Vagina (tissue), 2 donors: ENCODE measurements at regions not wholly inside any gene's neighbourhood (a gene's known extent, or its start where the extent isn't known, plus 50 kb on each side); places are given as distances from the start of the nearest gene placed in this dataset.
"Not testable (repeated sequence)": the region's sequence is repeated elsewhere in the genome, so short reads cannot be mapped to it uniquely, and the experiment has no call there.

Experiments
- DNase-seq, 2 donors: peaks; one replicate each; pipeline ENCODE4 v3.0.0-alpha.2; 2017; ENCODE audit errors: extremely low spot score in 2 of 2
- H3K27ac ChIP-seq: fragments of 200-600 bp; sonication (generic); one replicate; pipeline ENCODE4 v1.5.1; 2019
- H3K27me3 ChIP-seq: fragments of 200-600 bp; sonication (generic); one replicate; pipeline ENCODE4 v1.5.1; 2019
- H3K36me3 ChIP-seq, 2 donors: fragments of 200-600 bp; sonication (generic); one replicate each; pipeline ENCODE4 v1.5.1; 2017 to 2019
- H3K4me1 ChIP-seq: fragments of 200-600 bp; sonication (generic); one replicate; pipeline ENCODE4 v1.5.1; 2019
- H3K4me3 ChIP-seq, 2 donors: fragments of 200-600 bp; sonication (generic); 1 replicate in 1 of 2; 2 replicates in 1 of 2; pipeline ENCODE4 v1.5.1; 2016 to 2019
- H3K9me3 ChIP-seq: fragments of 200-600 bp; sonication (generic); one replicate; pipeline ENCODE4 v1.5.1; 2019
- POLR2A ChIP-seq, 2 donors: fragments of 450-650 bp; IDR thresholded peaks; one replicate each; pipeline ENCODE4 v1.6.1; 2017; ENCODE audit warnings: antibody characterized with exemption in 2 of 2, mild to moderate bottlenecking in 2 of 2, moderate library complexity in 2 of 2
- POLR2AphosphoS5 ChIP-seq, 2 donors: sonication (generic); formaldehyde crosslinking; IDR thresholded peaks; one replicate each; pipeline ENCODE4 v1.9.0; 2017; ENCODE audit warnings: antibody characterized with exemption in 2 of 2, mild to moderate bottlenecking in 2 of 2, low read depth in 1 of 2; ENCODE audit not compliant: insufficient read depth in 1 of 2
- intact Hi-C: fragments of 100-400 bp; cut with DNase I; formaldehyde crosslinking; loops from one replicate; pipeline ENCODE4 v1.15.1; 2023
- TF ChIP-seq, protein P1 (sequence below), 3 experiments: fragments of 450-650 bp in 2 of 3; fragments of 200-600 bp in 1 of 3; sonication (generic) in 1 of 3; IDR thresholded peaks; one replicate each; pipeline ENCODE4 v1.5.1; 2017 to 2019; ENCODE audit warnings: antibody characterized with exemption in 3 of 3, mild to moderate bottlenecking in 2 of 3, moderate library complexity in 2 of 3

DNA sequence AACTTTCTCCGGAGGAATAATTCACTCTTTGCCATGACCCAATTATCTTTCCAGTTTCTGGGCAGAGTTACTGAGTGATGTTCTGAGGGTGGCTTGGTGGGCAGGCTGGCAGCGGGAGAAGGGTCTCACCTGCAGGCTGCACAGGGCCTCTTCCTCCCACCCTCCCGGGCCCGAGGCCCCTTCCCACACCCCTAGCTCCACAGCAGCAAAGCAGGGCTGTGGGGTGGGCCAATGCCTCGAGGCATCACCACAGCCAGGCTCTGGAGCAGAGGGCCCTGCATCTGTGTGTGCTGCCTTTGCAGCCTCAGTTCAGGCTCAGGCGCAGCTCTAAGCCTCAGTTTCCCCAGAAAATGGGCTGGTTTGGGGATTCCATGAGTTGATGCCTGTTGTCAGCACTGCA is 120.2 kb upstream of the FOXD4L5 start:
- DNase-seq, result no peak
- no peaks in the 10 kb centered on the region for H3K36me3 ChIP-seq
- TF ChIP-seq POLR2A (IDR thresholded peaks at IDR 0.05) (no peak), POLR2AphosphoS5 (IDR thresholded peaks at IDR 0.05; ENCODE audit: insufficient read depth in 1 of 2, low read depth in 1 of 2) (no peak)
- TF ChIP-seq, protein P1, sequence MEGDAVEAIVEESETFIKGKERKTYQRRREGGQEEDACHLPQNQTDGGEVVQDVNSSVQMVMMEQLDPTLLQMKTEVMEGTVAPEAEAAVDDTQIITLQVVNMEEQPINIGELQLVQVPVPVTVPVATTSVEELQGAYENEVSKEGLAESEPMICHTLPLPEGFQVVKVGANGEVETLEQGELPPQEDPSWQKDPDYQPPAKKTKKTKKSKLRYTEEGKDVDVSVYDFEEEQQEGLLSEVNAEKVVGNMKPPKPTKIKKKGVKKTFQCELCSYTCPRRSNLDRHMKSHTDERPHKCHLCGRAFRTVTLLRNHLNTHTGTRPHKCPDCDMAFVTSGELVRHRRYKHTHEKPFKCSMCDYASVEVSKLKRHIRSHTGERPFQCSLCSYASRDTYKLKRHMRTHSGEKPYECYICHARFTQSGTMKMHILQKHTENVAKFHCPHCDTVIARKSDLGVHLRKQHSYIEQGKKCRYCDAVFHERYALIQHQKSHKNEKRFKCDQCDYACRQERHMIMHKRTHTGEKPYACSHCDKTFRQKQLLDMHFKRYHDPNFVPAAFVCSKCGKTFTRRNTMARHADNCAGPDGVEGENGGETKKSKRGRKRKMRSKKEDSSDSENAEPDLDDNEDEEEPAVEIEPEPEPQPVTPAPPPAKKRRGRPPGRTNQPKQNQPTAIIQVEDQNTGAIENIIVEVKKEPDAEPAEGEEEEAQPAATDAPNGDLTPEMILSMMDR (IDR thresholded peaks at IDR 0.05), result no peak
- H3K27ac ChIP-seq, result no peak overlapping the region
- intact Hi-C loops, result no loop called here
- no peak overlapping the region for H3K4me3 ChIP-seq
- H3K4me1 ChIP-seq, result no peaks in the 10 kb centered on the region
- no peaks in the 10 kb centered on the region for H3K9me3 ChIP-seq
- H3K27me3 ChIP-seq, result no peaks in the 10 kb centered on the region

DNA sequence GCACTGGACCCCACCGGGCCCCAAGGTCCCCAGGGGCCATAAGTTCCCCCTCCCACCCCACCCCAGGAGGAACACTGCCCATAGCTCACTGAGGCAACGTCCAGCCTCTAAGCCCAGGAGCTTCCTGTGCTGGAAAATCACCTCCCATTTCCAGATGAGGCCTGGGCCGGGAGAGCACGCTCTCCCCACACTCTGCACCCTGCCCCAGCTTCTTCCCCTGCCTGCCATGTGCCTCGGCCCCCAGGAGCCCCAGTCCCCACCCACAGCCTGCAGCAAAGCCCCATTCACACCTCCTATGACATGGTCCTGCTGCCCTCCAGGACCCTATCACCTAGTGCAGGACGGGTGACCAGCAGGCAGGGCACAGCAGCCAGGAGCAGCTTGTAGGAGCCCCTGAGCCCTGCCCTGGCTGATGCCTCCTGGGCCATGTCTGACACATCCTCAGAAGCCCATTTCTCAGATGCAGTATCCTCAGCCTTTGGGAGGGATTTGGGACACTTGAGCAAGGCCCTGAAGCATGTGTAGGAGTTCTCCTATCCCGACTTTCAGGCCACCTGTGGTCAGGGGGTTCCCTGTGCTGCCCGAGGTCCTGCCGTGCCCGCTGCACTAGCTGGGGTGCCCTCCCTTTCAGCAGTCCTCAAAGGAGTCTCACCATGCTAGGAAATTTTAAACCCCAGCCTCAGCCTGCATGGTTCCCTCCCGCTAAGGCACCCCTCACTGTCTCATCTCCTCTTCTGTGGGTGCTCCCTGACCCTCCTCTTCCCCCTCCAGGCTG is 119.4 kb upstream of the FOXD4L5 start:
- no peaks in the 10 kb centered on the region for H3K36me3 ChIP-seq
- no peak overlapping the region for H3K27ac ChIP-seq
- intact Hi-C loops, result no loop called here
- no peak for TF ChIP-seq POLR2AphosphoS5 (IDR thresholded peaks at IDR 0.05; ENCODE audit: insufficient read depth in 1 of 2, low read depth in 1 of 2)
- TF ChIP-seq POLR2A (IDR thresholded peaks at IDR 0.05), result no peak
- TF ChIP-seq, protein P1 (IDR thresholded peaks at IDR 0.05), result no peak
- DNase-seq, result no peak
- H3K9me3 ChIP-seq, result no peaks in the 10 kb centered on the region
- H3K4me1 ChIP-seq, result no peaks in the 10 kb centered on the region
- no peaks in the 10 kb centered on the region for H3K27me3 ChIP-seq
- no peak overlapping the region for H3K4me3 ChIP-seq

DNA sequence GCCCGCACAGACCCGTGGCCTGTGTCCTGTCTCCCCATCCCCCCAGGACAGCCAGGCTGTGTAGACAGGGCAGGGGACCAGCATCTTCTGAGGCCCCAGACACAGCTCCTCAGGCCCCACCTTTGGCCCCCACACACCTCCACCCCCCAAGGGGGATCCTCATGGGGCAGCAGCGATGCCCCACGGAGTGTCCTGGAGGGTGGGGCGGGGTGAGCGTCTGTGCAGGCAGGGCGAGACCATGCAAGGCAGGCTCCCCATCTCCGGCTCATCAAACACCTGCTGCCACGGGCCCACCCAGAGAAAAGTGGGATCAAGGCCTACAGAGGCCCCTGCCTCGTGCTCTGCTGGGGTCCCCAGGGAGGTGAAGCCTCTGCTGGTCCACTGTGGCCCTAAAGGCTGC is 118.7 kb upstream of the FOXD4L5 start:
- Histone ChIP-seq H3K27me3 (no peaks in the 10 kb centered on the region), H3K27ac (no peak overlapping the region), H3K4me1 (no peaks in the 10 kb centered on the region), H3K36me3 (no peaks in the 10 kb centered on the region), H3K4me3 (no peak overlapping the region), H3K9me3 (no peaks in the 10 kb centered on the region)
- no peak for TF ChIP-seq POLR2A (IDR thresholded peaks at IDR 0.05)
- TF ChIP-seq POLR2AphosphoS5 (IDR thresholded peaks at IDR 0.05; ENCODE audit: insufficient read depth in 1 of 2, low read depth in 1 of 2), result no peak
- TF ChIP-seq, protein P1 (IDR thresholded peaks at IDR 0.05), result no peak
- intact Hi-C loops, result no loop called here
- no peak for DNase-seq

DNA sequence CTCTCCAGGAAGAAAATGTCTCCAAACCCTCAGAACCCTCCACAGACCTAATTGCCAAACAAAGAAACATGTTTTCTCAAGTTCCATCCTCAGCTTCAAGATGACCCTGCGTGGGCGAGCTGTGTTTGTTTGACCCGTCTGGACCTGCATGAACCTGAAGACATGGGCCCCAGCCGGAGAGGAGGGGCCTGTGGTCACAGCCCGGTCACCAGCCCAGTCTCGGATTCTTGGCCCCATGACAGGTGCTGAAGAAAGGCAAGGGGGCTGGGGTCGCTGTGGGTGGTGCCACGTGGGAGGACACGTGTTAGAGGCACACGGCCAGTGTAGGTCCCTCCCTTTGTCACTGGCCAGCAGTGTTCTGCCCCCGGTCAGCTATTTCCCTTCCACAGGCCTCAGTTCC is 118.1 kb upstream of the FOXD4L5 start:
- DNase-seq, H3K9me3 ChIP-seq: not testable (repeated sequence)

DNA sequence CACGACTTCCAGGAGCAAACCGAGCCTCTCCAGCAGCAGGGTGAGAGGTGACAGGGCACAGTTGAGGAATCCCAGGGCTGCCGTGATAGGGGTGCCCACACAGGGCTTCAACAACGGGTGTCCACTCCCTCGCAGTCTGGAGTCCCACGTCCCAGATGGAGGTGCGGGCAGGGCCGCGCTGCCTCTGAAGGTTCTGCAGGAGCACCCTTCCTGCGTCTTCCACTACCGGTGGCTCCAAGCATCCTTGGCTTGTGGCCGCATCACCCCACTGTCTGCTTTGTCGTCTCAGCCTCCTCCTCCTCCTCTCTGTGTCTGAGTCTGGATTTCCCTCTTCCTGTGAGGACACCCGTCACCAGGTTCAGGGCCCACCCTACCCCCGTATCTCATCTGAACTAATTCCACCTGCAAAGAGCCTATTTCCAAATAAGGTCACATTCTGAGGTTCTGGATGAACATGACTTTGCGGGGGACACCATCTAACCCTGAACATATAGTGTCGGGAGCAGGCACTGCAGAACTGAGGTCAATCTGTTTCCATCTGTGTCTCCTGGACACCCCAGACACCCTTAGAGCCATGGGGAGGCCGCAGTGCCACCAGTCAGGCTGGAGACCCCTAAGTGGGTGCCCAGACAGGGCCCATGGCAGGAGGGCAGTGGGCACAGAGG is 117.3 kb upstream of the FOXD4L5 start:
- H3K4me3 ChIP-seq, intact Hi-C loops, H3K27ac ChIP-seq, H3K36me3 ChIP-seq, DNase-seq, H3K9me3 ChIP-seq, H3K4me1 ChIP-seq, H3K27me3 ChIP-seq: not testable (repeated sequence)

More for the DNA sequence above, 118.1 kb upstream of the FOXD4L5 start:
- intact Hi-C loops, H3K4me1 ChIP-seq, H3K27ac ChIP-seq, H3K27me3 ChIP-seq, H3K36me3 ChIP-seq, H3K4me3 ChIP-seq: not testable (repeated sequence)

DNA sequence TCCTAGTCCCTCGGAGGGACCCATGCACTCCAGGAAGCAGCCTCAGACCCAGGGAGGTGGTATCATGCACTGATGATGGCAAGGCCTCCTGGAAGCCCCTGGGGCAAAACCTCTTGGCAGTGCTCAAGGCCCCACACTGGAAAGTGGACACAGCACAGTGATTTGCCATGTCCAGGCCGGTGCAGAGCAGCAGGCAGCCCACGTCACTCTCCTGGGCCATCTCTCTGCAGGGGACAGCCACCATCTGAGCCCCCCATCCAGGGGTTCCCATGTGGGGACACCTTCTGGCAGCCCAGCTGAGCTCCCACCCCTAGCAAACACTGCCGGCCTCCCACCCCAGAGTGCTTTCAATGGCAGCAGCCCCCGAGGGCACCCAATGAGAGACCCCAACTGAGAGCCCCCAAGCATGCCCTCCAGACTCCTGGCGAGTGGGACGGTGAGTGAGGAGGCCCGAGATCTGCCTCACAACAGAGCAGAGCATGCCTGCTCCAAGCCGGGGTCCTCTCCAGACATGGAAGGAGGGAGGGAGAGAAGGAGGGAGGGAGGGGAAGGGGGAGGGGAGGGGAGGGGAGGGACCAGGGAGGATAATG is 116.5 kb upstream of the FOXD4L5 start:
- DNase-seq, H3K27me3 ChIP-seq, H3K4me1 ChIP-seq, H3K4me3 ChIP-seq, H3K9me3 ChIP-seq, intact Hi-C loops, H3K27ac ChIP-seq, H3K36me3 ChIP-seq: not testable (repeated sequence)
